Transverse colon (tissue), 4 donors: ENCODE measurements at regions not wholly inside any gene's neighbourhood (a gene's known extent, or its start where the extent isn't known, plus 50 kb on each side); places are given as distances from the start of the nearest gene placed in this dataset.
"Not testable (repeated sequence)": the region's sequence is repeated elsewhere in the genome, so short reads cannot be mapped to it uniquely, and the experiment has no call there.

ENCODE experiments used
- DNase-seq: peaks from one replicate; pipeline ENCODE4 v3.0.0-alpha.2; 2019
- H3K27ac ChIP-seq, 4 donors: fragments of 200-600 bp; sonication (generic); 2 replicates each; pipeline ENCODE4 v1.5.1; 2016 to 2018; ENCODE audit warnings: inconsistent platforms in 4 of 4
- H3K27me3 ChIP-seq: fragments of 200-600 bp; sonication (generic); 2 replicates; pipeline ENCODE4 v1.5.1; 2017; ENCODE audit warnings: inconsistent platforms
- H3K36me3 ChIP-seq, 4 donors: fragments of 200-600 bp; sonication (generic); 2 replicates each; pipeline ENCODE4 v1.5.1; 2017 to 2019; ENCODE audit warnings: inconsistent platforms in 4 of 4
- H3K4me1 ChIP-seq, 4 donors: fragments of 200-600 bp; sonication (generic); 2 replicates each; pipeline ENCODE4 v1.5.1; 2017 to 2020; ENCODE audit warnings: inconsistent platforms in 4 of 4
- H3K4me3 ChIP-seq, 4 donors: fragments of 200-600 bp; sonication (generic); 1 replicate in 1 of 4; 2 replicates in 3 of 4; pipeline versions ENCODE4 v1.5.1 to v1.6.1; 2017 to 2019; ENCODE audit warnings: inconsistent platforms in 4 of 4
- H3K9me3 ChIP-seq, 2 donors: fragments of 200-600 bp; sonication (generic); 2 replicates each; pipeline ENCODE4 v1.5.1; 2017 to 2019; ENCODE audit warnings: inconsistent platforms in 2 of 2
- CTCF ChIP-seq, 5 experiments: fragments of 200-600 bp in 3 of 5; fragments of 450-650 bp in 2 of 5; sonication (generic) in 3 of 5; IDR thresholded peaks; 1 replicate in 2 of 5; 2 replicates in 3 of 5; pipeline ENCODE4 v1.5.1; 2016 to 2017; ENCODE audit warnings: antibody characterized with exemption in 5 of 5, inconsistent platforms in 3 of 5, mild to moderate bottlenecking in 2 of 5, moderate library complexity in 1 of 5
- EP300 ChIP-seq: sonication (generic); formaldehyde crosslinking; IDR thresholded peaks from one replicate; pipeline ENCODE4 v1.6.1; 2017; ENCODE audit warnings: antibody characterized with exemption, low read depth
- POLR2A ChIP-seq: fragments of 450-650 bp; IDR thresholded peaks from one replicate; pipeline ENCODE4 v1.6.1; 2016; ENCODE audit warnings: antibody characterized with exemption, mild to moderate bottlenecking, moderate library complexity
- POLR2AphosphoS5 ChIP-seq, 3 donors: sonication (generic); formaldehyde crosslinking; IDR thresholded peaks; one replicate each; pipeline ENCODE4 v1.6.1; 2016; ENCODE audit warnings: antibody characterized with exemption in 3 of 3
- WGBS, 2 donors: methylation state at CpG; one replicate each; pipeline ENCODE4 v1.1.5; 2018; ENCODE audit warnings: low coverage in 1 of 2; 5-methylcytosine and 5-hydroxymethylcytosine counted together
- in situ Hi-C, 4 donors: fragments of 200-750 bp; cut with MboI; loops; one replicate each; pipeline versions ENCODE4 v1.15.0 to v1.15.1; 2017; ENCODE audit warnings: low sequenced_read_pairs in 3 of 4, low pct_ligation_motif_present in 1 of 4, low pct_unique_long_range_greater_than_20kb in 1 of 4
- intact Hi-C: fragments of 100-400 bp; cut with DNase I; formaldehyde crosslinking; loops from one replicate; pipeline ENCODE4 v1.15.1; 2023; ENCODE audit warnings: low total_unique reads

- Histone ChIP-seq H3K36me3 (no peaks in the 10 kb centered on the region), H3K27ac (no peak overlapping the region), H3K4me1 (no peaks in the 10 kb centered on the region), H3K27me3 (no peaks in the 10 kb centered on the region), H3K9me3 (no peaks in the 10 kb centered on the region), H3K4me3 (no peak overlapping the region)
- 82 to 83% methylated on average over 4 to 5 of the region's 5 CpGs for WGBS, 2 donors
- intact Hi-C loops: no loop called here
- DNase-seq: no peak
- TF ChIP-seq CTCF (IDR thresholded peaks at IDR 0.05) (no peak), EP300 (no peak), POLR2AphosphoS5 (IDR thresholded peaks at IDR 0.05) (no peak), POLR2A (no peak)
- in situ Hi-C loops: no loop called here
These were observed 148.0 kb upstream of the SEMA6A start for GRCh38 chr5:116722651-116723050.

GRCh38 chr5:116719106-116719505 lies 144.5 kb upstream of the SEMA6A start:
- in situ Hi-C loops (no loop called here), intact Hi-C loops (no loop called here)
- DNase-seq: no peak
- no peaks in the 10 kb centered on the region for H3K4me1 ChIP-seq
- H3K27me3 ChIP-seq: no peaks in the 10 kb centered on the region
- 53 to 63% methylated on average over 2 of the region's 2 CpGs for WGBS, 2 donors
- no peaks in the 10 kb centered on the region for H3K36me3 ChIP-seq
- no peak for TF ChIP-seq POLR2AphosphoS5 (IDR thresholded peaks at IDR 0.05)
- TF ChIP-seq CTCF (IDR thresholded peaks at IDR 0.05): no peak
- no peak for TF ChIP-seq POLR2A
- TF ChIP-seq EP300: no peak
- H3K4me3 ChIP-seq: no peak overlapping the region
- no peaks in the 10 kb centered on the region for H3K9me3 ChIP-seq
- H3K27ac ChIP-seq: no peak overlapping the region

DNA sequence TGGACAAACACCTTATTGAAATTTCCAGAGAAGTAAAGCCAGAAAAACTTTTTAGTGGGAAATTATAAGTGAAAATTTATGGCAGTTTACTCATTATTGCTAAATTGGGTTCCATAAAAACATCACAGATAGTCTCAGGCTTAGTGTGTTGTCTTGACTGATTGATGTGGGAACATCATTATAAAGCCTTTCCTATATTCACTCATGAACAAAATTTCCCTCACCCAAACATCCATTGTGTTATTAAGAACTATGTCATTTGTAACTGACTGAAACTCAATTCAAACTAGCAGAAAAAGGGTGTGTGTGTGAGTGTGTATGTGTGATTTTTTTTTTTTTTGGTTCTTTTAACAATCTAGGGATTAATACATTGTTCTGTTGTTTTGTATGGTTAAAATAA lies 143.7 kb upstream of the SEMA6A start:
- in situ Hi-C loops: no loop called here
- no peaks in the 10 kb centered on the region for H3K9me3 ChIP-seq
- no peaks in the 10 kb centered on the region for H3K36me3 ChIP-seq
- H3K27ac ChIP-seq: no peak overlapping the region
- no peaks in the 10 kb centered on the region for H3K4me1 ChIP-seq
- intact Hi-C loops: no loop called here
- H3K4me3 ChIP-seq: no peak overlapping the region
- no peaks in the 10 kb centered on the region for H3K27me3 ChIP-seq
- no peak for DNase-seq
- TF ChIP-seq CTCF (IDR thresholded peaks at IDR 0.05) (no peak), EP300 (no peak), POLR2AphosphoS5 (IDR thresholded peaks at IDR 0.05) (no peak), POLR2A (no peak)

- in situ Hi-C loops: no loop called here
- H3K9me3 ChIP-seq: no peaks in the 10 kb centered on the region
- H3K27ac ChIP-seq: no peak overlapping the region
- H3K4me3 ChIP-seq: no peak overlapping the region
- intact Hi-C loops: no loop called here
- H3K27me3 ChIP-seq: no peaks in the 10 kb centered on the region
- 68 to 72% methylated on average over 2 to 5 of the region's 5 CpGs for WGBS, 2 donors
- no peak for DNase-seq
- no peaks in the 10 kb centered on the region for H3K36me3 ChIP-seq
- no peak for TF ChIP-seq POLR2A
- no peak for TF ChIP-seq POLR2AphosphoS5 (IDR thresholded peaks at IDR 0.05)
- TF ChIP-seq EP300: no peak
- no peak for TF ChIP-seq CTCF (IDR thresholded peaks at IDR 0.05)
- H3K4me1 ChIP-seq: no peaks in the 10 kb centered on the region
These were observed 134.5 kb upstream of the SEMA6A start for GRCh38 chr5:116709082-116709481.

GRCh38 chr5:116705121-116705519 lies 130.5 kb upstream of the SEMA6A start:
- H3K4me3 ChIP-seq, DNase-seq, H3K27me3 ChIP-seq, H3K4me1 ChIP-seq, intact Hi-C loops, H3K27ac ChIP-seq, H3K36me3 ChIP-seq, in situ Hi-C loops, H3K9me3 ChIP-seq: not testable (repeated sequence)
- 75 to 88% methylated on average over 3 of the region's 3 CpGs for WGBS, 2 donors
